ENCODE measurements at regions not wholly inside any gene's neighbourhood (a gene's known extent, or its start where the extent isn't known, plus 50 kb on each side); places are given as distances from the start of the nearest gene placed in this dataset.

- H3K23ac ChIP-seq (ENCODE audit: insufficient read length): no peak overlapping the region
- H2BK12ac ChIP-seq (ENCODE audit: low read depth, low read length): no peak overlapping the region
- H3K27me3 ChIP-seq (replicated peaks in 1 of 4; ENCODE audit: control insufficient read depth in 3 of 4, extremely low read depth in 1 of 4, insufficient read depth in 3 of 4, low read length in 3 of 4): no peaks in the 10 kb centered on the region
- DNase-seq (ENCODE audit: low read depth in 1 of 2, low spot score in 2 of 2): no peak
- 100% methylated on average over 1 of the region's 1 CpG; no CpG with 5 or more reads in 1 of the 2 experiments for WGBS, 2 experiments (ENCODE audit: extremely low coverage in 1 of 2, insufficient coverage in 1 of 2, insufficient read length in 1 of 2, insufficient replicate concordance in 2 of 2, low coverage in 1 of 2, low lambda C conversion rate in 2 of 2, missing lambda C conversion rate in 1 of 2)
- no peak overlapping the region for H2BK20ac ChIP-seq (ENCODE audit: low read length)
- no peak overlapping the region for H2AFZ ChIP-seq (ENCODE audit: low read length)
- H3K56ac ChIP-seq (replicated peaks; ENCODE audit: insufficient read length, low read depth, low read length): no peak overlapping the region
- H3K4ac ChIP-seq (replicated peaks; ENCODE audit: insufficient read length, low read depth, low read length): no peak overlapping the region
- H3K4me3 ChIP-seq (ENCODE audit: extremely low read depth in 1 of 4, insufficient read depth in 2 of 4, low read depth in 3 of 4, low read length in 4 of 4): no peak overlapping the region
- no peak overlapping the region for H4K8ac ChIP-seq (ENCODE audit: extremely low read depth, insufficient read depth, low read length)
- H3K9ac ChIP-seq (replicated peaks in 1 of 4; ENCODE audit: extremely low read depth in 1 of 4, low read depth in 3 of 4, low read length in 3 of 4): no peak overlapping the region
- no peak overlapping the region for H3K4me2 ChIP-seq (ENCODE audit: insufficient read depth in 1 of 2, low read depth in 2 of 2, low read length in 2 of 2)
- no peak overlapping the region for H3K14ac ChIP-seq (ENCODE audit: insufficient read length)
- no peak overlapping the region for H3K27ac ChIP-seq (ENCODE audit: low read depth, low read length)
- TF ChIP-seq EZH2 (IDR thresholded peaks at IDR 0.05; ENCODE audit: low read depth, low read length, severe bottlenecking): no peak
- no peak for TF ChIP-seq BACH1 (IDR thresholded peaks at IDR 0.05; ENCODE audit: low read length)
- no peak for TF ChIP-seq TEAD4 (IDR thresholded peaks at IDR 0.05; ENCODE audit: low read depth, low read length)
- TF ChIP-seq RXRA (IDR thresholded peaks at IDR 0.05; ENCODE audit: insufficient read depth, low read depth, low read length): no peak
- TF ChIP-seq NANOG (IDR thresholded peaks at IDR 0.05; ENCODE audit: insufficient read depth, low read depth, low read length, poor library complexity, severe bottlenecking): no peak
- TF ChIP-seq E2F6 (IDR thresholded peaks at IDR 0.05): no peak
- TF ChIP-seq CREB1 (IDR thresholded peaks at IDR 0.05): no peak
- TF ChIP-seq, protein P1, sequence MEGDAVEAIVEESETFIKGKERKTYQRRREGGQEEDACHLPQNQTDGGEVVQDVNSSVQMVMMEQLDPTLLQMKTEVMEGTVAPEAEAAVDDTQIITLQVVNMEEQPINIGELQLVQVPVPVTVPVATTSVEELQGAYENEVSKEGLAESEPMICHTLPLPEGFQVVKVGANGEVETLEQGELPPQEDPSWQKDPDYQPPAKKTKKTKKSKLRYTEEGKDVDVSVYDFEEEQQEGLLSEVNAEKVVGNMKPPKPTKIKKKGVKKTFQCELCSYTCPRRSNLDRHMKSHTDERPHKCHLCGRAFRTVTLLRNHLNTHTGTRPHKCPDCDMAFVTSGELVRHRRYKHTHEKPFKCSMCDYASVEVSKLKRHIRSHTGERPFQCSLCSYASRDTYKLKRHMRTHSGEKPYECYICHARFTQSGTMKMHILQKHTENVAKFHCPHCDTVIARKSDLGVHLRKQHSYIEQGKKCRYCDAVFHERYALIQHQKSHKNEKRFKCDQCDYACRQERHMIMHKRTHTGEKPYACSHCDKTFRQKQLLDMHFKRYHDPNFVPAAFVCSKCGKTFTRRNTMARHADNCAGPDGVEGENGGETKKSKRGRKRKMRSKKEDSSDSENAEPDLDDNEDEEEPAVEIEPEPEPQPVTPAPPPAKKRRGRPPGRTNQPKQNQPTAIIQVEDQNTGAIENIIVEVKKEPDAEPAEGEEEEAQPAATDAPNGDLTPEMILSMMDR (IDR thresholded peaks at IDR 0.05; ENCODE audit: control extremely low read depth in 1 of 3, insufficient read depth in 1 of 3, low read depth in 1 of 3, low read length in 3 of 3): no peak
- TF ChIP-seq NRF1 (IDR thresholded peaks at IDR 0.05; ENCODE audit: low read depth, low read length): no peak
- no peak overlapping the region for H3K18ac ChIP-seq (ENCODE audit: extremely low read depth, low read length)
- no peaks in the 10 kb centered on the region for H3K36me3 ChIP-seq (ENCODE audit: control insufficient read depth in 2 of 4, insufficient read depth in 4 of 4, low read length in 3 of 4)
- H3K23me2 ChIP-seq (ENCODE audit: low read depth, low read length): no peaks in the 10 kb centered on the region
- no peaks in the 10 kb centered on the region for H3K9me3 ChIP-seq (ENCODE audit: insufficient read depth in 2 of 2, low read depth in 1 of 2, low read length in 1 of 2)
- H2BK15ac ChIP-seq (ENCODE audit: low read length): no peak overlapping the region
- no peaks in the 10 kb centered on the region for H3K4me1 ChIP-seq (replicated peaks in 1 of 4; ENCODE audit: control insufficient read depth in 3 of 4, insufficient read depth in 4 of 4, low read length in 3 of 4)
- ChIA-PET CTCF (ENCODE audit: partially characterized antibody) (no interaction called here), POLR2A (ENCODE audit: partially characterized antibody) (no interaction called here)
- H3K79me2 ChIP-seq (ENCODE audit: control insufficient read depth in 1 of 2, insufficient read depth in 2 of 2, low read length in 2 of 2): no peaks in the 10 kb centered on the region
- H2BK120ac ChIP-seq (replicated peaks; ENCODE audit: low read depth, low read length): no peak overlapping the region
- no peaks in the 10 kb centered on the region for H3K79me1 ChIP-seq (ENCODE audit: low read depth, low read length)
- no peak overlapping the region for H4K5ac ChIP-seq (ENCODE audit: insufficient read length, low read depth, low read length)
- no peaks in the 10 kb centered on the region for H4K20me1 ChIP-seq (replicated peaks in 1 of 2; ENCODE audit: control insufficient read depth in 1 of 2, insufficient read depth in 2 of 2, low read length in 2 of 2)
- H2AK5ac ChIP-seq (ENCODE audit: low read depth, low read length): no peak overlapping the region
- no peak overlapping the region for H4K91ac ChIP-seq (replicated peaks; ENCODE audit: insufficient read length, low read length)
- FAIRE-seq: no peak
- no peak overlapping the region for H2BK5ac ChIP-seq (ENCODE audit: low read depth, low read length)
These were observed 484.3 kb upstream of the HS3ST5 start for GRCh38 chr6:114827135-114827534.
